ENCODE measurements at regions not wholly inside any gene's neighbourhood (a gene's known extent, or its start where the extent isn't known, plus 50 kb on each side); places are given as distances from the start of the nearest gene placed in this dataset.

- H3K27me3 ChIP-seq (ENCODE audit: insufficient read depth): no peaks in the 10 kb centered on the region
- H3F3A ChIP-seq (replicated peaks; ENCODE audit: low read depth): no peaks in the 10 kb centered on the region
- no peak overlapping the region for H3K27ac ChIP-seq (ENCODE audit: low read depth)
- H4K20me1 ChIP-seq (replicated peaks; ENCODE audit: insufficient read depth): no peaks in the 10 kb centered on the region
- H3K79me2 ChIP-seq (replicated peaks; ENCODE audit: insufficient read depth): no peaks in the 10 kb centered on the region
- no peaks in the 10 kb centered on the region for H3K4me1 ChIP-seq (ENCODE audit: insufficient read depth)
- no peak overlapping the region for H3K4me3 Mint-ChIP-seq
- no peaks in the 10 kb centered on the region for H3K36me3 Mint-ChIP-seq (ENCODE audit: low read depth)
- H3K9me2 ChIP-seq (ENCODE audit: insufficient read depth): peaks cover 22% of the 10 kb centered on the region; the same call in 1 of the 2 replicates
- no peak overlapping the region for H3K27ac Mint-ChIP-seq
- no peaks in the 10 kb centered on the region; the same call in 2 of the 3 replicates for H3K4me1 Mint-ChIP-seq
- no peak overlapping the region for H3K4me2 ChIP-seq
- DNase-seq (ENCODE audit: low spot score) (no peak), ATAC-seq (no peak)
- no peak for TF ChIP-seq ZNF462 (CRISPR knock-in tag; IDR thresholded peaks at IDR 0.05)
- TF ChIP-seq ZNF114 (CRISPR knock-in tag; IDR thresholded peaks at IDR 0.05): no peak
- TF ChIP-seq, protein P1, sequence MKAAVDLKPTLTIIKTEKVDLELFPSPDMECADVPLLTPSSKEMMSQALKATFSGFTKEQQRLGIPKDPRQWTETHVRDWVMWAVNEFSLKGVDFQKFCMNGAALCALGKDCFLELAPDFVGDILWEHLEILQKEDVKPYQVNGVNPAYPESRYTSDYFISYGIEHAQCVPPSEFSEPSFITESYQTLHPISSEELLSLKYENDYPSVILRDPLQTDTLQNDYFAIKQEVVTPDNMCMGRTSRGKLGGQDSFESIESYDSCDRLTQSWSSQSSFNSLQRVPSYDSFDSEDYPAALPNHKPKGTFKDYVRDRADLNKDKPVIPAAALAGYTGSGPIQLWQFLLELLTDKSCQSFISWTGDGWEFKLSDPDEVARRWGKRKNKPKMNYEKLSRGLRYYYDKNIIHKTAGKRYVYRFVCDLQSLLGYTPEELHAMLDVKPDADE (IDR thresholded peaks at IDR 0.05): no peak
- no peak for TF ChIP-seq STAT1 (IDR thresholded peaks at IDR 0.05; ENCODE audit: unreplicated experiment)
- TF ChIP-seq EZH2 (IDR thresholded peaks at IDR 0.05; ENCODE audit: low read depth, unreplicated experiment): no peak
- TF ChIP-seq CREB1 (CRISPR knock-in tag; IDR thresholded peaks at IDR 0.05; ENCODE audit: low read depth): no peak
- TF ChIP-seq NANOG (IDR thresholded peaks at IDR 0.05; ENCODE audit: borderline replicate concordance): no peak
- no peak for TF ChIP-seq CTCF (conservative IDR thresholded peaks at IDR 0.05; ENCODE audit: low read depth in 2 of 2)
- no peak for TF ChIP-seq ZNF331 (CRISPR knock-in tag; IDR thresholded peaks at IDR 0.05; ENCODE audit: low read depth)
- TF ChIP-seq REST (IDR thresholded peaks at IDR 0.05; ENCODE audit: unreplicated experiment): no peak
- TF ChIP-seq POLR2AphosphoS5 (IDR thresholded peaks at IDR 0.05; ENCODE audit: low read depth): no peak
- TF ChIP-seq JUNB (IDR thresholded peaks at IDR 0.05; ENCODE audit: unreplicated experiment): no peak
- TF ChIP-seq EZH2phosphoT487 (IDR thresholded peaks at IDR 0.05; ENCODE audit: unreplicated experiment): no peak
- 0 out of 2 replicates have a peak overlapping the region, but pooled peaks have one; percentile 23 for H2AFZ ChIP-seq
- no peaks in the 10 kb centered on the region; the same call in 2 of the 3 replicates for H3K9me3 Mint-ChIP-seq
- H3K4me3 ChIP-seq: no peak overlapping the region
- H3K27me3 Mint-ChIP-seq (ENCODE audit: insufficient read depth, low read depth, poor library complexity): no peaks in the 10 kb centered on the region
- H3K36me3 ChIP-seq (ENCODE audit: insufficient read depth): no peaks in the 10 kb centered on the region
These were observed 109.2 kb downstream of the BASP1 start for GRCh38 chr5:17326600-17327037.

All from GM23338 (cell line).